ENCODE measurements at regions not wholly inside any gene's neighbourhood (a gene's known extent, or its start where the extent isn't known, plus 50 kb on each side); places are given as distances from the start of the nearest gene placed in this dataset.

DNA sequence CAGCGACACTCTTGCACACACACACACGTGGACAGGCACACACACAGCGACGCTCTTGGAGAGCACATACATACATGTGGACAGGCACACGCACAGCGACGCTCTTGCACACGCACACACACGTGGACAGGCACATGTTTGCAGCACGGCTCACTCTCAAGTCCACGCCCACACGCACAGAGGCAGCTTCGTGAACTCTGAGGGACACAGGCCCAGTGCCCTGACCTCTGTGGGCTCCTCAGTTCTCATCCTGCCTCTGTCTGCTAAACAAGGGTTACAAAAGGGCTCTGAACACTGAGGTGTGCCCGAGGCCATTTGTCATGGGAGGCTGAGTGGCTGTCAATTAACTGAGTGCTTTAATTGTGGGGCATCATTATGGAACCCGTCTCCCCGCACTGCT lies 558.8 kb upstream of the ADAMTS16 start:
- TF ChIP-seq, protein P1, sequence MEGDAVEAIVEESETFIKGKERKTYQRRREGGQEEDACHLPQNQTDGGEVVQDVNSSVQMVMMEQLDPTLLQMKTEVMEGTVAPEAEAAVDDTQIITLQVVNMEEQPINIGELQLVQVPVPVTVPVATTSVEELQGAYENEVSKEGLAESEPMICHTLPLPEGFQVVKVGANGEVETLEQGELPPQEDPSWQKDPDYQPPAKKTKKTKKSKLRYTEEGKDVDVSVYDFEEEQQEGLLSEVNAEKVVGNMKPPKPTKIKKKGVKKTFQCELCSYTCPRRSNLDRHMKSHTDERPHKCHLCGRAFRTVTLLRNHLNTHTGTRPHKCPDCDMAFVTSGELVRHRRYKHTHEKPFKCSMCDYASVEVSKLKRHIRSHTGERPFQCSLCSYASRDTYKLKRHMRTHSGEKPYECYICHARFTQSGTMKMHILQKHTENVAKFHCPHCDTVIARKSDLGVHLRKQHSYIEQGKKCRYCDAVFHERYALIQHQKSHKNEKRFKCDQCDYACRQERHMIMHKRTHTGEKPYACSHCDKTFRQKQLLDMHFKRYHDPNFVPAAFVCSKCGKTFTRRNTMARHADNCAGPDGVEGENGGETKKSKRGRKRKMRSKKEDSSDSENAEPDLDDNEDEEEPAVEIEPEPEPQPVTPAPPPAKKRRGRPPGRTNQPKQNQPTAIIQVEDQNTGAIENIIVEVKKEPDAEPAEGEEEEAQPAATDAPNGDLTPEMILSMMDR (IDR thresholded peaks at IDR 0.05), result no peak
- TF ChIP-seq POLR2A (IDR thresholded peaks at IDR 0.05), result no peak

All from ovary (tissue), 3 donors.